ENCODE measurements at regions not wholly inside any gene's neighbourhood (a gene's known extent, or its start where the extent isn't known, plus 50 kb on each side); places are given as distances from the start of the nearest gene placed in this dataset.

- Histone ChIP-seq H4K20me1 (ENCODE audit: insufficient read depth, low read length, poor library complexity, severe bottlenecking) (no peaks in the 10 kb centered on the region), H3K79me2 (ENCODE audit: insufficient read depth, low read length) (no peaks in the 10 kb centered on the region), H3K27me3 (ENCODE audit: insufficient read depth, low read length, poor library complexity, severe bottlenecking) (no peaks in the 10 kb centered on the region), H3F3A (ENCODE audit: low read depth) (no peaks in the 10 kb centered on the region), H3K4me3 (ENCODE audit: low read length, poor library complexity, severe bottlenecking) (no peak overlapping the region), H3K9ac (ENCODE audit: low read depth, low read length, poor library complexity, severe bottlenecking) (no peak overlapping the region), H3K36me3 (ENCODE audit: insufficient read depth, low read length) (no peaks in the 10 kb centered on the region), H3K9me2 (replicated peaks; ENCODE audit: low read depth, low read length) (no peaks in the 10 kb centered on the region), H2AFZ (ENCODE audit: low read length) (no peak overlapping the region), H3K4me1 (ENCODE audit: insufficient read depth, low read length, poor library complexity, severe bottlenecking) (peaks cover 15% of the 10 kb centered on the region), H3K9me3 (ENCODE audit: insufficient read depth, low read depth, low read length) (no peaks in the 10 kb centered on the region), H3K4me2 (ENCODE audit: low read depth, low read length, poor library complexity, severe bottlenecking) (no peak overlapping the region)
- TF ChIP-seq EZH2phosphoT487 (IDR thresholded peaks at IDR 0.05; ENCODE audit: borderline replicate concordance) (no peak), CTCF (conservative IDR thresholded peaks at IDR 0.05; ENCODE audit: low read length) (no peak)
These were observed 85.6 kb downstream of the PTTG1 start for GRCh38 chr5:160507221-160507721.

- Histone ChIP-seq H3F3A (ENCODE audit: low read depth) (no peaks in the 10 kb centered on the region), H3K9me3 (ENCODE audit: insufficient read depth, low read depth, low read length) (no peaks in the 10 kb centered on the region), H3K4me3 (ENCODE audit: low read length, poor library complexity, severe bottlenecking) (no peak overlapping the region), H2AFZ (ENCODE audit: low read length) (peak overlapping the region; percentile 85), H3K36me3 (ENCODE audit: insufficient read depth, low read length) (no peaks in the 10 kb centered on the region), H3K9ac (ENCODE audit: low read depth, low read length, poor library complexity, severe bottlenecking) (no peak overlapping the region), H4K20me1 (ENCODE audit: insufficient read depth, low read length, poor library complexity, severe bottlenecking) (no peaks in the 10 kb centered on the region), H3K4me1 (ENCODE audit: insufficient read depth, low read length, poor library complexity, severe bottlenecking) (peaks cover 15% of the 10 kb centered on the region), H3K9me2 (replicated peaks; ENCODE audit: low read depth, low read length) (no peaks in the 10 kb centered on the region), H3K79me2 (ENCODE audit: insufficient read depth, low read length) (no peaks in the 10 kb centered on the region), H3K4me2 (ENCODE audit: low read depth, low read length, poor library complexity, severe bottlenecking) (peak overlapping the region; percentile 59), H3K27me3 (ENCODE audit: insufficient read depth, low read length, poor library complexity, severe bottlenecking) (no peaks in the 10 kb centered on the region)
- TF ChIP-seq CTCF (conservative IDR thresholded peaks at IDR 0.05; ENCODE audit: low read length) (peak; percentile 67), EZH2phosphoT487 (IDR thresholded peaks at IDR 0.05; ENCODE audit: borderline replicate concordance) (no peak)
These were observed 87.2 kb downstream of the PTTG1 start for GRCh38 chr5:160508780-160509361.

DNA sequence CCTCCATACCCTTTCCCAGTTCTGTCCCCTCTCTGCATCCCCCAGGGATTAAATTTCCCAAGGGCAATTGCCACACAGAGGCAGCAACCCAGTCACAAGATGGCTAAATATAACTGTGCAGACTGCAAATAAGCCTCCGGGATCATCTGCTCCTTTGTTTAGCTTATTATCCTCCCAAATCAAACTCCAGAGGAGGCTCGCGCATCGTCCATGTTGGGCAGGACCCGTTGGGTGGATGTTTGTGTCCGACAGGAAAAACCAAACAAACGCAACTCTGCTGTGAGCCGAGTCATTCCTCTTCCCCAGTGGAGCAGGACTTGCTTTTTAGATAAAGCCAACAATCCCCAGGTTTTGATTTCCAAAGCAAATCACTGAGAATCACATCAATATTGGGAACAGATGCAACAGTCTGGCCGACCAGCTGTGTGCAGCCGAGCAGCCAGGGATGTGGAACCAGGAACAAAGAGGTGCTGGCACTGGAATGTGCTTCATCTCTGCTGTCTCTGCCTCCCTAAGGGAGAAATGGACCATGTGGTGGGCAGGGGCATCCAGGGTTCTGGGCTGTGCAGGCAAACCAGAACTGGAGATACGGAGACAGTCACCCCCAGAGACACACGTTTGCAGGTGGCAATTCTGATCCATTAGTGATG is 89.8 kb downstream of the PTTG1 start:
- no peaks in the 10 kb centered on the region for H3F3A ChIP-seq (ENCODE audit: low read depth)
- H3K36me3 ChIP-seq (ENCODE audit: insufficient read depth, low read length) = no peaks in the 10 kb centered on the region
- H3K9me2 ChIP-seq (replicated peaks; ENCODE audit: low read depth, low read length) = no peaks in the 10 kb centered on the region
- no peak overlapping the region for H2AFZ ChIP-seq (ENCODE audit: low read length)
- no peaks in the 10 kb centered on the region for H4K20me1 ChIP-seq (ENCODE audit: insufficient read depth, low read length, poor library complexity, severe bottlenecking)
- H3K9me3 ChIP-seq (ENCODE audit: insufficient read depth, low read depth, low read length) = no peaks in the 10 kb centered on the region
- no peak overlapping the region for H3K4me3 ChIP-seq (ENCODE audit: low read length, poor library complexity, severe bottlenecking)
- no peaks in the 10 kb centered on the region for H3K27me3 ChIP-seq (ENCODE audit: insufficient read depth, low read length, poor library complexity, severe bottlenecking)
- H3K4me2 ChIP-seq (ENCODE audit: low read depth, low read length, poor library complexity, severe bottlenecking) = no peak overlapping the region
- peaks cover 4% of the 10 kb centered on the region for H3K4me1 ChIP-seq (ENCODE audit: insufficient read depth, low read length, poor library complexity, severe bottlenecking)
- no peak overlapping the region for H3K9ac ChIP-seq (ENCODE audit: low read depth, low read length, poor library complexity, severe bottlenecking)
- TF ChIP-seq EZH2phosphoT487 (IDR thresholded peaks at IDR 0.05; ENCODE audit: borderline replicate concordance) (no peak), CTCF (conservative IDR thresholded peaks at IDR 0.05; ENCODE audit: low read length) (no peak)
- H3K79me2 ChIP-seq (ENCODE audit: insufficient read depth, low read length) = no peaks in the 10 kb centered on the region
